DND-41 (cell line): ENCODE measurements at regions not wholly inside any gene's neighbourhood (a gene's known extent, or its start where the extent isn't known, plus 50 kb on each side); places are given as distances from the start of the nearest gene placed in this dataset.

Experiments
- ATAC-seq: fragments of 200-7000 bp; cut with Tn5 transposase; 3 replicates; pipeline ENCODE4 v1.9.1; 2021; ENCODE audit warnings: low read depth; ENCODE audit not compliant: insufficient read depth
- DNase-seq: peaks from one replicate; pipeline ENCODE4 v3.0.0-alpha.2; 2020
- H2AFZ ChIP-seq: 2 replicates; pipeline ENCODE4 v1.6.0; 2012; ENCODE audit warnings: low read depth, low read length
- H3K27ac ChIP-seq: 2 replicates; pipeline ENCODE4 v1.5.1; 2012; ENCODE audit warnings: low read length, inconsistent platforms
- H3K27me3 ChIP-seq: fragments of 200-600 bp; sonication (generic); 2 replicates; pipeline ENCODE4 v1.6.0; 2012; ENCODE audit warnings: low read length, mild to moderate bottlenecking, inconsistent platforms; ENCODE audit not compliant: insufficient read depth, poor library complexity
- H3K36me3 ChIP-seq: 2 replicates; pipeline ENCODE4 v1.5.1; 2012; ENCODE audit warnings: low read length, inconsistent platforms; ENCODE audit not compliant: insufficient read depth
- H3K4me1 ChIP-seq: 2 replicates; pipeline ENCODE4 v1.5.1; 2012; ENCODE audit warnings: mild to moderate bottlenecking, low read length; ENCODE audit not compliant: insufficient read depth
- H3K4me2 ChIP-seq: 2 replicates; pipeline ENCODE4 v1.6.0; 2012; ENCODE audit warnings: mild to moderate bottlenecking, moderate library complexity, low read length, inconsistent platforms; ENCODE audit not compliant: insufficient read depth
- H3K4me3 ChIP-seq, 2 experiments: fragments of 200-600 bp in 1 of 2; shearing (Covaris generic) in 1 of 2; 2 replicates each; pipeline ENCODE4 v1.5.1; 2012 to 2016; ENCODE audit warnings: inconsistent platforms in 2 of 2, low read length in 2 of 2, mild to moderate bottlenecking in 2 of 2, low read depth in 1 of 2, moderate library complexity in 1 of 2
- H3K79me2 ChIP-seq: 2 replicates; pipeline ENCODE4 v1.6.0; 2012; ENCODE audit warnings: low read length, inconsistent platforms; ENCODE audit not compliant: insufficient read depth
- H3K9ac ChIP-seq: 2 replicates; pipeline ENCODE4 v1.6.0; 2012; ENCODE audit warnings: low read depth, mild to moderate bottlenecking, inconsistent platforms, low read length, moderate library complexity
- H3K9me3 ChIP-seq: 2 replicates; pipeline ENCODE4 v1.5.1; 2012; ENCODE audit warnings: low read length, moderate library complexity, mild to moderate bottlenecking, inconsistent platforms; ENCODE audit not compliant: insufficient read depth, severe bottlenecking
- H4K20me1 ChIP-seq: 2 replicates; pipeline ENCODE4 v1.6.0; 2012; ENCODE audit warnings: low read length; ENCODE audit not compliant: insufficient read depth
- EZH2 ChIP-seq: IDR thresholded peaks from 3 replicates; pipeline ENCODE4 v1.6.1; 2012; ENCODE audit warnings: borderline replicate concordance, low read depth, mild to moderate bottlenecking, moderate library complexity, low read length, inconsistent platforms; ENCODE audit not compliant: severe bottlenecking
- TF ChIP-seq, protein P1 (sequence below): IDR thresholded peaks from 2 replicates; pipeline ENCODE4 v1.5.1; 2012; ENCODE audit warnings: borderline replicate concordance, low read length, moderate library complexity, mild to moderate bottlenecking; ENCODE audit not compliant: poor library complexity, severe bottlenecking; ENCODE audit errors: extremely low read depth

- Histone ChIP-seq H3K9me3 (no peaks in the 10 kb centered on the region), H3K4me1 (no peaks in the 10 kb centered on the region), H2AFZ (no peak overlapping the region), H3K4me3 (no peak overlapping the region), H3K27ac (no peak overlapping the region), H3K9ac (no peak overlapping the region), H3K79me2 (no peaks in the 10 kb centered on the region), H3K27me3 (no peaks in the 10 kb centered on the region), H4K20me1 (no peaks in the 10 kb centered on the region), H3K36me3 (no peaks in the 10 kb centered on the region), H3K4me2 (no peak overlapping the region)
- TF ChIP-seq, protein P1, sequence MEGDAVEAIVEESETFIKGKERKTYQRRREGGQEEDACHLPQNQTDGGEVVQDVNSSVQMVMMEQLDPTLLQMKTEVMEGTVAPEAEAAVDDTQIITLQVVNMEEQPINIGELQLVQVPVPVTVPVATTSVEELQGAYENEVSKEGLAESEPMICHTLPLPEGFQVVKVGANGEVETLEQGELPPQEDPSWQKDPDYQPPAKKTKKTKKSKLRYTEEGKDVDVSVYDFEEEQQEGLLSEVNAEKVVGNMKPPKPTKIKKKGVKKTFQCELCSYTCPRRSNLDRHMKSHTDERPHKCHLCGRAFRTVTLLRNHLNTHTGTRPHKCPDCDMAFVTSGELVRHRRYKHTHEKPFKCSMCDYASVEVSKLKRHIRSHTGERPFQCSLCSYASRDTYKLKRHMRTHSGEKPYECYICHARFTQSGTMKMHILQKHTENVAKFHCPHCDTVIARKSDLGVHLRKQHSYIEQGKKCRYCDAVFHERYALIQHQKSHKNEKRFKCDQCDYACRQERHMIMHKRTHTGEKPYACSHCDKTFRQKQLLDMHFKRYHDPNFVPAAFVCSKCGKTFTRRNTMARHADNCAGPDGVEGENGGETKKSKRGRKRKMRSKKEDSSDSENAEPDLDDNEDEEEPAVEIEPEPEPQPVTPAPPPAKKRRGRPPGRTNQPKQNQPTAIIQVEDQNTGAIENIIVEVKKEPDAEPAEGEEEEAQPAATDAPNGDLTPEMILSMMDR, result no peak
- no peak for TF ChIP-seq EZH2
- ATAC-seq, result no peak
- no peak for DNase-seq
These were observed 76.0 kb downstream of the PJA1 start for GRCh38 chrX:69089203-69089602.

DNA sequence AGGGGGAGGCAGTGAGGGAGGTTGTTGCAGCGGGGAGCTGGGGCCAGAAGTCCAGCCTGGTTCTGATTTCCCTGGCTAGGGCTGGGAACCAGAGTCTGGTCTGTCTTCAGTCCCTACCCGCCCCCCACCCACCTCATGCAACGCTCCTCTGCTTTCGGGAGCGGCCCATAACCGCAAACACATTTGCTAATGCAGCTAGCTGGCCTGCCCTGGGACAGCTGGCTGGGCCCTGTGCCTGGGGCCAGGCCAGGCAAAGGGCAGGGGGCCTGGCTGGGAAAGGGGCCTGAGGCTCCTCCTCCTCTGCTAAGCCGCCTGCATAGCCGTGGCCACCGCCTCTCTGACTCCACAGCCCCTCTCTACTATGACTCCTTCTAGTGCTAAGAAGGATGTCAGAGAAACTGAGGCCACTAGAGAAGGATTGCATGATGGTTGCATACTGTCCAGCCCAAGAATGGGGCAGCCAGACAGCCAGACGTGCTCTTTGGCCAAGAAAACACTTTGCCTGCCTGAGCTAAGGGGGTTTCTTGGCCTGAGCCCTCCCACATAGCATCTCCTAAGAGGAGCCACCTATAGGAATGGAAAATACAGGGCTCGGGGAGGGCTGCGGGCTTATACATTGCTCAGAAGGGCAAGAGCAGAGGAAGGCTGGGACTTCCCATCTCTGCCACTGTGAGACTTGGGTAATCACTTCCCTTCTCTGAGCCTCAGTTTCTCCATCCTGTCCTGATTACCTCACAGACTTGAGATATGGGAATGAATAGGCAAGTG lies 76.9 kb downstream of the PJA1 start:
- Histone ChIP-seq H3K4me2 (no peak overlapping the region), H3K9ac (no peak overlapping the region), H3K36me3 (no peaks in the 10 kb centered on the region), H2AFZ (no peak overlapping the region), H3K9me3 (no peaks in the 10 kb centered on the region), H3K4me1 (no peaks in the 10 kb centered on the region), H3K79me2 (no peaks in the 10 kb centered on the region), H3K27ac (no peak overlapping the region), H3K4me3 (no peak overlapping the region), H3K27me3 (no peaks in the 10 kb centered on the region), H4K20me1 (no peaks in the 10 kb centered on the region)
- TF ChIP-seq, protein P1, result no peak
- TF ChIP-seq EZH2, result no peak
- ATAC-seq (no peak), DNase-seq (no peak)

- Histone ChIP-seq H3K27ac (no peak overlapping the region), H3K79me2 (no peaks in the 10 kb centered on the region), H4K20me1 (no peaks in the 10 kb centered on the region), H3K4me2 (no peak overlapping the region), H3K36me3 (no peaks in the 10 kb centered on the region), H3K9me3 (no peaks in the 10 kb centered on the region), H3K4me1 (no peaks in the 10 kb centered on the region), H3K4me3 (no peak overlapping the region), H2AFZ (no peak overlapping the region), H3K9ac (no peak overlapping the region), H3K27me3 (no peaks in the 10 kb centered on the region)
- ATAC-seq (no peak), DNase-seq (no peak)
- TF ChIP-seq, protein P1, result no peak
- TF ChIP-seq EZH2, result no peak
These were observed 79.4 kb downstream of the PJA1 start for GRCh38 chrX:69085826-69086225.
